ENCODE measurements at regions not wholly inside any gene's neighbourhood (a gene's known extent, or its start where the extent isn't known, plus 50 kb on each side); places are given as distances from the start of the nearest gene placed in this dataset.

DNA sequence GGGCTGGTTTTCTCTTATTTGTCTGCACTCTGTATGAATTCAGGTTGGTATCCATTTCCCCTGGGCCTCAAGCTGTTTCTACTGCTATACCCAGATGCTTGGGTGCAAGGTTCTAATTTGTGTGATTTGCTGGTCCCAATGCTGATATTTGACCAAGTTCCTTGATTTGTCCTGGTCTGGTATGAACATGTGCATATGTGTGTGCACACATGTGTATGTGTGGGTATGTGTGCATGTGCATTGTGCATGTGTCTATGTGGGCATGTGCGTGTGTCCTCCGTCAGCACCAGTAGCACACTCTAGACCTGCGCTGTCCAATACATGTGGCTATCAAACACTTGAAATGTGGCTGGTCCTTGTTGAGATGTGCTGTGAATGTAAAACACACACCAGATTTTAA, 102.4 kb upstream of the TSPAN2 start:
- no peaks in the 10 kb centered on the region for H3K27me3 ChIP-seq (ENCODE audit: control insufficient read depth in 1 of 2, insufficient read depth in 1 of 2, low read length in 2 of 2)
- no peaks in the 10 kb centered on the region for H3K9me3 ChIP-seq (ENCODE audit: control insufficient read depth, low read length)
- no peaks in the 10 kb centered on the region for H3K36me3 ChIP-seq (ENCODE audit: control insufficient read depth in 1 of 2, insufficient read depth in 2 of 2, low read depth in 1 of 2, low read length in 2 of 2)
- no peak overlapping the region for H3K14ac ChIP-seq (ENCODE audit: low read length in 2 of 2)
- no peaks in the 10 kb centered on the region for H3K79me1 ChIP-seq (replicated peaks; ENCODE audit: low read length, poor library complexity, severe bottlenecking)
- no peak overlapping the region for H2BK15ac ChIP-seq (ENCODE audit: low read depth, poor library complexity, severe bottlenecking)
- DNase-seq, result no peak
- no peak overlapping the region for H3K4ac ChIP-seq (ENCODE audit: low read depth in 1 of 2, low read length in 2 of 2)
- no peak overlapping the region for H2BK5ac ChIP-seq (ENCODE audit: low read depth, low read length, poor library complexity, severe bottlenecking)
- H4K8ac ChIP-seq (ENCODE audit: low read length), result peak overlapping the region; percentile 31
- peak overlapping the region; percentile 65 for H3K9ac ChIP-seq (ENCODE audit: low read length)
- H2AFZ ChIP-seq (ENCODE audit: low read depth, low read length), result no peak overlapping the region
- H4K91ac ChIP-seq (ENCODE audit: low read length), result no peak overlapping the region
- no peak overlapping the region for H3K4me2 ChIP-seq (ENCODE audit: low read length, poor library complexity, severe bottlenecking)
- no peak overlapping the region for H3K18ac ChIP-seq (ENCODE audit: low read depth in 1 of 2, low read length in 2 of 2)
- H3K4me1 ChIP-seq (ENCODE audit: control insufficient read depth, insufficient read depth, low read depth, low read length), result peaks cover 7% of the 10 kb centered on the region
- 93% methylated on average over 3 of the region's 3 CpGs for WGBS
- no peak overlapping the region for H3K23ac ChIP-seq (ENCODE audit: low read length in 2 of 2)
- no peak overlapping the region for H2BK12ac ChIP-seq (ENCODE audit: low read length in 2 of 2)
- H2AK5ac ChIP-seq (ENCODE audit: low read length, severe bottlenecking), result no peak overlapping the region
- no peak overlapping the region for H3K27ac ChIP-seq (ENCODE audit: low read length, poor library complexity, severe bottlenecking)
- H3K4me3 ChIP-seq (ENCODE audit: insufficient read depth in 1 of 2, low read depth in 1 of 2, low read length in 2 of 2), result no peak overlapping the region
- no peak overlapping the region for H2BK120ac ChIP-seq (ENCODE audit: low read depth, low read length)

DNA sequence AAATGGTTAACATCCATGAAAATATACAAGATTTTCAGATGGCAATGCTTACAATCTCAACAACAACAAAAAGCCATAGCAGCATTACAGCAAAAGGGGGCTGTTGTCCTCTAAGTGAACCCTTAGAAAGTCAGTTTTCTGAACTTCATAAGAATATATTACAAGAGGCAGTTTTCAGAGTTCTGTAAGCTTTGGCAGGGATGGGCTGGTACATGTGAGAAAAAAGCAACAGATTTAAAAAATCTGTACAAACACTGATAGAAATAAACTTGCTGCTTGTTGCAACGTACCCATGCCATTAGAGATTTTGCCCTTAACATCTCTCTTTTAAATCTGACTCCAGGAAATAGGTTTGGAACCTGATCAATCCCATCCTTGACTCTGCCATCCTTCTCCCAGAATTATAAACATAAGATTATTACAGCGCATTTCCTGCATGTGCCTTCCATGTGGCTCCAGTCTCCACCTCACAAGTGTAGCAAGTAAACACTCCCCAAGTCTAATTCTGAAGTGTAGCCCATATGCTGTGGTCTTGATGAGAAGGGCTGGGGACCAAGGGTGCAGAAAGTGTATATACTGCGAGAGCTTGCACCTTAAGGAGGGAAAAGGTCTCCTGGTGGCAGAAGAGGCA, 101.4 kb upstream of the TSPAN2 start:
- peak overlapping the region in 1 of 2 experiments; percentile 11 for H2BK12ac ChIP-seq (ENCODE audit: low read length in 2 of 2)
- peak overlapping the region; percentile 83 for H2AK5ac ChIP-seq (ENCODE audit: low read length, severe bottlenecking)
- H3K4me1 ChIP-seq (ENCODE audit: control insufficient read depth, insufficient read depth, low read depth, low read length), result peaks cover 7% of the 10 kb centered on the region
- no peaks in the 10 kb centered on the region for H3K36me3 ChIP-seq (ENCODE audit: control insufficient read depth in 1 of 2, insufficient read depth in 2 of 2, low read depth in 1 of 2, low read length in 2 of 2)
- H3K4me3 ChIP-seq (ENCODE audit: insufficient read depth in 1 of 2, low read depth in 1 of 2, low read length in 2 of 2), result no peak overlapping the region
- H2AFZ ChIP-seq (ENCODE audit: low read depth, low read length), result no peak overlapping the region
- peak overlapping the region in 1 of 2 experiments; percentile 74 for H3K18ac ChIP-seq (ENCODE audit: low read depth in 1 of 2, low read length in 2 of 2)
- 82% methylated on average over 3 of the region's 3 CpGs for WGBS
- H2BK5ac ChIP-seq (ENCODE audit: low read depth, low read length, poor library complexity, severe bottlenecking), result no peak overlapping the region
- H3K4ac ChIP-seq (ENCODE audit: low read depth in 1 of 2, low read length in 2 of 2), result no peak overlapping the region
- no peak overlapping the region for H3K23ac ChIP-seq (ENCODE audit: low read length in 2 of 2)
- no peaks in the 10 kb centered on the region for H3K9me3 ChIP-seq (ENCODE audit: control insufficient read depth, low read length)
- no peaks in the 10 kb centered on the region for H3K79me1 ChIP-seq (replicated peaks; ENCODE audit: low read length, poor library complexity, severe bottlenecking)
- no peak overlapping the region for H2BK120ac ChIP-seq (ENCODE audit: low read depth, low read length)
- H3K9ac ChIP-seq (ENCODE audit: low read length), result peak overlapping the region; percentile 65
- no peak overlapping the region for H4K91ac ChIP-seq (ENCODE audit: low read length)
- no peaks in the 10 kb centered on the region for H3K27me3 ChIP-seq (ENCODE audit: control insufficient read depth in 1 of 2, insufficient read depth in 1 of 2, low read length in 2 of 2)
- H4K8ac ChIP-seq (ENCODE audit: low read length), result no peak overlapping the region
- H3K27ac ChIP-seq (ENCODE audit: low read length, poor library complexity, severe bottlenecking), result peak overlapping the region; percentile 49
- DNase-seq, result no peak
- no peak overlapping the region for H3K14ac ChIP-seq (ENCODE audit: low read length in 2 of 2)
- no peak overlapping the region for H3K4me2 ChIP-seq (ENCODE audit: low read length, poor library complexity, severe bottlenecking)
- no peak overlapping the region for H2BK15ac ChIP-seq (ENCODE audit: low read depth, poor library complexity, severe bottlenecking)

DNA sequence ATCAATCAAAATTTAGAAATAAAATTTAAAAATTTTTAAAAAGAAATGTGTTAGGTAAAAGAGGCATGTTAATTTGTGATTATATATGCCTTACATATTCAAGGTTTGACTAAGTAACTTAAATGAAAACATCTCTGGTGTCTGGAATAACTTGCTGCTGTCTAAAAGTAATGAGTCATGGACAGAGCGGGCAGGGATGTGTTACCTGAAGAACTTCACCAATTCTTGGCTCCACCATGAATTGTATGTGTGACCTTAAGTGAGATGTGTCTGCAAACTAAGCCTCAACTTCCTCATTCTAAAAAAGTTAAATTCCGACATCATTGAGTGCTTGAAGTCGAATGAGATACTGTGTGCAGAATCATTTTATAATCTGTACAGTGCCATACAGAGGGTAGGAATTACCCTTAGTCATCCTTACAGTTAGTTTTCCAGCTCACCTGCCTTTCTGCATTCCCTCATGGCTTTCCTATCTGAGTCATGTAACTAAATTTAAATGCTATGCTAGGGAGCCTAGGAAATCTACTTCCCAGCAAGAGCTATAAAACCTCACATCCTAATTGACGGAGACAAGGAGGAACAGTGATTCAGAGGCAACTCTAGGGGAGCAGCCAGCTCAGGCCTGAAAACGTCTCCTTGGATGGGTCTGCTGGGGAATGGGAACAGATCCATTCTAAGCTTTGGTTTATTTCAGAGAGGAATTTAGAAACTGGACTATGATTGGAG, 100.7 kb upstream of the TSPAN2 start:
- Histone ChIP-seq H2BK5ac (ENCODE audit: low read depth, low read length, poor library complexity, severe bottlenecking) (no peak overlapping the region), H3K27ac (ENCODE audit: low read length, poor library complexity, severe bottlenecking) (peak overlapping the region; percentile 49), H3K27me3 (ENCODE audit: control insufficient read depth in 1 of 2, insufficient read depth in 1 of 2, low read length in 2 of 2) (no peaks in the 10 kb centered on the region), H3K18ac (ENCODE audit: low read depth in 1 of 2, low read length in 2 of 2) (no peak overlapping the region), H3K4me1 (ENCODE audit: control insufficient read depth, insufficient read depth, low read depth, low read length) (peaks cover 7% of the 10 kb centered on the region), H2AFZ (ENCODE audit: low read depth, low read length) (no peak overlapping the region), H3K4me2 (ENCODE audit: low read length, poor library complexity, severe bottlenecking) (no peak overlapping the region), H4K8ac (ENCODE audit: low read length) (no peak overlapping the region), H3K23ac (ENCODE audit: low read length in 2 of 2) (no peak overlapping the region), H2BK15ac (ENCODE audit: low read depth, poor library complexity, severe bottlenecking) (no peak overlapping the region), H2AK5ac (ENCODE audit: low read length, severe bottlenecking) (no peak overlapping the region), H3K9ac (ENCODE audit: low read length) (peak overlapping the region; percentile 65), H2BK120ac (ENCODE audit: low read depth, low read length) (no peak overlapping the region), H3K9me3 (ENCODE audit: control insufficient read depth, low read length) (no peaks in the 10 kb centered on the region), H3K14ac (ENCODE audit: low read length in 2 of 2) (no peak overlapping the region), H2BK12ac (ENCODE audit: low read length in 2 of 2) (no peak overlapping the region), H3K36me3 (ENCODE audit: control insufficient read depth in 1 of 2, insufficient read depth in 2 of 2, low read depth in 1 of 2, low read length in 2 of 2) (no peaks in the 10 kb centered on the region), H3K4me3 (ENCODE audit: insufficient read depth in 1 of 2, low read depth in 1 of 2, low read length in 2 of 2) (no peak overlapping the region), H3K4ac (ENCODE audit: low read depth in 1 of 2, low read length in 2 of 2) (no peak overlapping the region), H4K91ac (ENCODE audit: low read length) (no peak overlapping the region), H3K79me1 (replicated peaks; ENCODE audit: low read length, poor library complexity, severe bottlenecking) (no peaks in the 10 kb centered on the region)
- DNase-seq, result peak; percentile 73
- 14% methylated on average over 3 of the region's 5 CpGs for WGBS

DNA sequence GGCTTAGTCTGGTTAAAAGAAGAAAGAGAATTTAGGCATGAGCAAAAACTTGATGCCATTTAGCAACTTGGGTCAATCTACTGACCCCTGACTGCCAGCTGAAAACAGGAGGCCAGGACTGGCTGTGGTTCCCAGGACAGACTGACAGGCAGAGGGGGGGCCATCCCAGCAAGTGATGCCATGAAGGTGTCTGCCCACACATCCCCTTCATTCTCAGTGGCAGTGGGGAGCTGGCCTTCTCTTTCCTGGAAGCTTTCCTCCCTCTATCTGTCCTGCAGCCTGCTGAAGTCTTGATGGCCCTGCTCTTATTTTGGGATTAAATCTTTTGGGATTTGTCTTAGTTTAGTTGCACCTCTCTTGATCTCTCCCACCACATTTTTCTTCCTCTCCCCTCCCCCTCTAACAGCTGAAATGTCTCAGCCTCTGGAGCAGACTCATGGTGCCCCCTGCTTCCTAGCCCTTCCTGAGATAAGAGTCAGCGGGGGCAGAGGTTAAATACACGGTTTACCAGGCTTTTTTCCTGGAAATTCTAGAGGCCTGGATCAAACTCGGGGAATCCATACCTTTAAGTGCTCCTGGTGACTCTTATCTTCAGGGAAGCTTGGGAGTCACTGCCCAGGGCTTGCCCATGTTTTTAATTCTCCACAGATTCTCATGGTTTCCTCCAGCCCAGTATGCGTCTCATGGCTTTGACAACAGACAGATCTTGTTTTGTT, 99.5 kb upstream of the TSPAN2 start:
- no peak overlapping the region for H3K18ac ChIP-seq (ENCODE audit: low read depth in 1 of 2, low read length in 2 of 2)
- H3K4ac ChIP-seq (ENCODE audit: low read depth in 1 of 2, low read length in 2 of 2), result no peak overlapping the region
- H4K8ac ChIP-seq (ENCODE audit: low read length), result no peak overlapping the region
- WGBS, result 31% methylated on average over 3 of the region's 4 CpGs
- no peaks in the 10 kb centered on the region for H3K27me3 ChIP-seq (ENCODE audit: control insufficient read depth in 1 of 2, insufficient read depth in 1 of 2, low read length in 2 of 2)
- no peak overlapping the region for H2AK5ac ChIP-seq (ENCODE audit: low read length, severe bottlenecking)
- no peaks in the 10 kb centered on the region for H3K36me3 ChIP-seq (ENCODE audit: control insufficient read depth in 1 of 2, insufficient read depth in 2 of 2, low read depth in 1 of 2, low read length in 2 of 2)
- H3K9me3 ChIP-seq (ENCODE audit: control insufficient read depth, low read length), result no peaks in the 10 kb centered on the region
- H4K91ac ChIP-seq (ENCODE audit: low read length), result no peak overlapping the region
- DNase-seq, result no peak
- no peak overlapping the region for H3K4me2 ChIP-seq (ENCODE audit: low read length, poor library complexity, severe bottlenecking)
- no peak overlapping the region for H2BK15ac ChIP-seq (ENCODE audit: low read depth, poor library complexity, severe bottlenecking)
- no peak overlapping the region for H3K23ac ChIP-seq (ENCODE audit: low read length in 2 of 2)
- no peak overlapping the region for H3K27ac ChIP-seq (ENCODE audit: low read length, poor library complexity, severe bottlenecking)
- H3K14ac ChIP-seq (ENCODE audit: low read length in 2 of 2), result no peak overlapping the region
- no peak overlapping the region for H2BK12ac ChIP-seq (ENCODE audit: low read length in 2 of 2)
- no peaks in the 10 kb centered on the region for H3K79me1 ChIP-seq (replicated peaks; ENCODE audit: low read length, poor library complexity, severe bottlenecking)
- peaks cover 7% of the 10 kb centered on the region for H3K4me1 ChIP-seq (ENCODE audit: control insufficient read depth, insufficient read depth, low read depth, low read length)
- no peak overlapping the region for H3K9ac ChIP-seq (ENCODE audit: low read length)
- no peak overlapping the region for H2BK120ac ChIP-seq (ENCODE audit: low read depth, low read length)
- no peak overlapping the region for H2BK5ac ChIP-seq (ENCODE audit: low read depth, low read length, poor library complexity, severe bottlenecking)
- H2AFZ ChIP-seq (ENCODE audit: low read depth, low read length), result no peak overlapping the region
- no peak overlapping the region for H3K4me3 ChIP-seq (ENCODE audit: insufficient read depth in 1 of 2, low read depth in 1 of 2, low read length in 2 of 2)

All from mesenchymal stem cell (in vitro differentiated cells and primary cell).